NCI-H2107 treated with DMSO at 0.1 percent for 48 hours (cell line): ENCODE measurements at regions not wholly inside any gene's neighbourhood (a gene's known extent, or its start where the extent isn't known, plus 50 kb on each side); places are given as distances from the start of the nearest gene placed in this dataset.

Source experiments
- DNase-seq: peaks from one replicate; lab custom pipeline; 2025; ENCODE audit not compliant: unreplicated experiment; lab: John Stamatoyannopoulos, UW

DNA sequence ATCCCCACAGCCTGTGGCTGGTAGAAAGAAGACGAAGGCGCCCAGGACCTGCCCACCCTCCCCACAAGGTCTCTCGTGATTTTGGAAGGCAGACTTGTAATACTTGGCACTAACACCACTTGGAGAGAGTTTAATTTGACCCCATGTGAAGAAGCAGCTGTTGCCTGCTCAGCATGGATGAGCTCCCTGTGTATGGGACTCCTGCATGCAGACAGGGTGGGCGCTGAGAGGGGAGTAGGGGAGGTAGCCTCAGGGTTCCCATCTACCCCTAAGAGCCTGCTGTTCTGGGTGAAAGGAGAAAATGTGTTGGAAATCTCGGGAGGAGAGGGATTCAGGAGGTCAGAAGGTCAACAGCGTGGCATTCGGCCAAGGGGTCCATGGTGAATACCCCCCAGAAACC, 625.9 kb downstream of the TBC1D22A start:
- DNase-seq = no peak

DNA sequence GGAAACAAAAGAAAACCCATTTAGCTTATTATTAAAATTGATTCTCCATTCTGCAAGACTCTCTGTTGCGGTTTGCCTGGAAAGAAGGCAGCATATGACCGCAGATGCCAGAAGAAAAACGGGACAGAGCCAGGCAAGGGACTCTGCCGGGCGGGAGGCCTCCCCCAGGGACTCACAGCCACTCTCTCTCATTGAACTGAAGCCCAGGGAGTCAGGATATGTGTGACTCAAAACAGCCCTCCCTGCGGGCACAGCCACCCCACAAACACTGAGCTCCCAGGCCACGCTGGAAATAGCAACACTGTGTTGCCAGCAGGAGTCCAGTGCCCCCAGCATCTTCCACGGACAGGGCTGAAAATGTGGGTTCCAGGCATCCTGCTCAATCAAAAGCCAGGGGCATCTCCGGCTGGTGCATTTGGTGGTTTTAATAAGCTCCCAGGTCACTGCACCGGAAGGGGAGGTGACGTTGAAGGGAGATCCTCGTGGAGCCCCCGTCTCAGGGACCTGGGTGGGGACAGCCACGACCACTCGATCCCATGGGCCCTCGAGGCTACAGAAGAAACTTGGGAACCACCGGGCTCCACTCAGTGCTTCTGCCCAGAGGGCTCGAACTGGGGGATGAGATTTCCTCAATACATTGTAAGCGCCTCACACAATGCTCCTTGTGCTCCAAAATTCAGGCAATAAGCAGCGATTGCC, 624.5 kb downstream of the TBC1D22A start:
- no peak for DNase-seq

DNA sequence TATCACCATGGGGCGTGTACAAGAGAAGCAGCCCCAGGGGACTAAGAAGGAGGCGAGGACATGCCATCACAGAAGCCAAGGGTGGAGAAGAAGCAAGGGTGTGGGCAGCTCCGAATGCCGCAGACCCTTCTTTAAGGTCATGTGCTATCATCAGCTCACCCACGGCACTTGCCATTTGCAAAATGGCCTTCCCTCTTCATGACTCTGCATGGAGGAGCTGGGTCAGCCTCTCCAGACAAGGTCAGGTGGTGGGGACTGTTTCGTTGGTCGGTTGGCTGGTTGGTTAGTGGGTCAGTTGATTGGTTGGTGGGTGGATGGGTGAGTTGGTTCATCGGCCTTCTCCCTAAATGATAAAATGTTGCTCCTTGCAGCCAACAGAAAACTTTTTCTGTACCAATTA, 622.5 kb downstream of the TBC1D22A start:
- DNase-seq = no peak

GRCh38 chr22:47382164-47382890, 619.9 kb downstream of the TBC1D22A start:
- DNase-seq = no peak

GRCh38 chr22:47381240-47381639, 618.8 kb downstream of the TBC1D22A start:
- no peak for DNase-seq

- no peak for DNase-seq
Observed at GRCh38 chr22:47380692-47381091, 618.2 kb downstream of the TBC1D22A start.

DNA sequence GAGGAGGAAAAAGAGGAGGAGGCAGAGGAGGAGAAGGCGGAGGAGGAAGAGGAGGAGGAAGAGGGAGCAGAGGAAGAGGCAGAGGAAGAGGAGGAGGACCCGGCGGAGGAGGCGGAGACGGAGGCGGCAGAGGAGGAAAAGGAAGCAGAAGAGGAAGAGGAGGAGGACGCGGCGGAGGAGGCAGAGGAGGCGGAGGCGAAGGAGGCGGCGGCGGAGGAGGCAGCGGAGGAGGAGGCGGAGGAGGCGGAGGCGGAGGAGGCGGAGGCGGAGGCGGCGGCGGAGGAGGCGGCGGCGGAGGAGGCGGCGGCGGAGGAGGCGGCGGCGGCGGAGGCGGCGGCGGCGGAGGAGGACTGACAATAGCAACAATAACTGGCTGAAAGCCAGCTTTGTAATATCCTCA, 616.6 kb downstream of the TBC1D22A start:
- DNase-seq = no peak

DNA sequence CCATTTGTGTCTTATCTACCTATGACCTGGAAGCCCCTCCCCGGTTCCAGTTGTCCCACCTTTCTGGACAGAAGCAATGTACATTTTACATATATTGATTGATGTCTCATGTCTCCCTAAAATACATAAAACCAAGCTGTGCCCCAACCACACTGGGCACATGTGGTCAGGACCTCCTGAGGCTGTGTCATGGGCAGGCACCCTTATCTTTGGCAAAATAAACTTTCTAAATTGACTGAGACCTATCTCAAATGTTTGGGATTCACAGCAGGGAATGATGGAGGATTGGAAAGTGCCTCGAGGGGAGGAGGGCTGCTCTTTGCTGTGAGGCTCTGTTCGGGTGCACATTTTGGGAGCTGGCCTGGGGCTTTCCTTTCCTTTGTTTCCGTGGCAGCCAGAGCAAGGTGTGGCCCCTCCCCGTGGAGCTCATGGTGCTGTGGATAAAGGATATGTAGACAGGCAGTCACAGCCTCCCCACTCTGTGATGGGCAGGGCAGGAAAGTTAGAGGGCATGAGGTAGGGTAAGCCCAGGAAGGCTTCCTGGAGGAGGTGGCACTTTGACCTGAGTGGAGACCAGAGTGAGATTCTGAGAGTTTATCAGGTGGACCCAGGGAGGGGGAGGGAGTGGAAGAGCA, 615.6 kb downstream of the TBC1D22A start:
- no peak for DNase-seq

DNA sequence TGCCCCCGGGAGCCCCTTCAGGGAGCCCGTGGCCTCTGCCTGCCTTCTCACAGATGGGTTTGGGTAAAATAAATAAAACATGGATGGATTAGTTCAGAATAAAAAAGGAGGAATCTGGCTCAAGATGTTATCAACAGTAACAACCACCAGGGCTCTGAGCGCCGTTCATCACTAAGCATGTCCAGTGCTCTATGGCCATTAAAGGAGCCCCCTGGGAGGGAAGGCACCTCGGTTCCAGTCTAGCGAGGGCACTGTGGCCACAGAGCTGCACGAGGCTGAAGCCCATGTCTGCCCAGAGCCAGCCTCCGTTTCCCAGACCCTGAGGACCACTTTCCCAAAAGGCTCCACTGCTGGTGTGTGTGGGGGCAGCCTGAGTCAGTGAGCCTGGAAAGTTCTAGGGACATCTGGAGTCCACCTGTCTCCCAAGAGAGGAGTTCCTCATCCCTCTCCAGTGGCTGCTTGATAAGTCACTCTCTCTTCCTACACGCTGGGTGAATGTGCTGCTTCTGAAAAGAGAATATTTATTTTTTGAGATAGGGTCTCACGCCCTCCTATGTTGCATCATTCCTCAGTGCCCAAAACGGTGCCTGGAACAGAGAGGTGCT, 614.6 kb downstream of the TBC1D22A start:
- no peak for DNase-seq

- DNase-seq = no peak
Observed at GRCh38 chr22:47376322-47376700, 613.9 kb downstream of the TBC1D22A start.

DNA sequence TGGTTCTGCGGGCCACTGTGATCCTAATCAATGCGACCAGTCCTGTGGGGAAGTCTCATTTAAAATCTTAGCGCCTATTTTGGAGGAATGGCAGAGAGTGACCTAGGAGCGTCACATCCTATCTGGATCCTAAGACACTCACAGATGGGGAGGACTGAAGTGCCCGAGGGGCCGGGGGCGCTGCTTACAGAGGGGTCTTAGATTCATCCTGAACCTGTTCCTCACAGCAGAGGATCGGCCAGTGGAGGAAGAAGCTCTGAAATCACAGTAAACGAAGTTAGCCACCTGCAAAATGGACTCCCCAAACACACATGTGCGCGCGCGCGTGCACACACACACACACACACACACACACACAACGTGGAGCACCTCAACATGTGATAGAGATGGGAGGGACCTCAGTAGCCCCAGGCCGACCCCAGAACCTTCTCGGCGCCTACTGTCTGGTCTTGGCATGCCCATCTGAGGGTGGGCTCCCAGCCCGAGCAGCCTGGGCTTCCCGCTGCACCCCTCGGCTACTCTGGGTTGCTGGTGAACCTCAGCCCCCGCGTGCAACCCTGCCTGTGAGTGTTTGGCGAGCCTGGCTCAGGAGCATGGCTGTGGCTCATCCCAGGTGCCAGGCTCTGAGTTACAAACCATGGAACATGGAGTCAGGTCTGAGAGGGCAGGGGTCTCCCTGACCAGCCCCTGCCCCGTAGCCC, 613.3 kb downstream of the TBC1D22A start:
- DNase-seq = no peak

DNA sequence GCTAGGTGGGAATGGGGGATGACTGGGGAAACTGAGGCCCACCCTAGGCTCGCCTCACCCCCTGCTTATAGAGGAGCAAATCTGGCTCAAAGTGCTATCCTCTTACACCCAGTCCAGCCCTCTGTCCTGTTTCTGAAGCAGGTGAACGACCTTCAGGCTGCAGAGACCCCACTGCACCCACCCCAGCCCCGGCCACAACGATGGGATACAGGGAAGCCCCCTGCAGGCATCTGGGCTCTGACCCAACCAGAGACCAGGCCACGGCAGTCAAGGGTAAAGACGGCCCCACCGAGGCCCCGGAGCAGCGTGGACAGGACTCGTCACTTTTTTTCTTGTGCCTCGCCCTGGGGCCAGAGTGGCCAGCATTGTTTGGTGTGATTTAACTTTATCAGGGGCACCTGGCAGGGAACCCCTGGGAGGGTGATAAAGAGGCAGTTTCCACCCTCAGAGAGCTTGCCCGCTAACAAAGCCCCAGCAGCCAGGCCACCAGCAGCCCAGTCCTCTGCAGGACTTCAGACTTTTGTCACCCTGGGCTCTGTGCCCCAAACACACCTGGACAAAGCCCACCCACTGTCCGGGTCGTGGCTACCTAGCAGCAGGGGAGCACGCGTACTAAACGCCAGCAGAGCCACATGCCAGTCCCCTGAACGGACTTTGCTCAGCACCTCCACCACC, 612.6 kb downstream of the TBC1D22A start:
- DNase-seq = no peak

DNA sequence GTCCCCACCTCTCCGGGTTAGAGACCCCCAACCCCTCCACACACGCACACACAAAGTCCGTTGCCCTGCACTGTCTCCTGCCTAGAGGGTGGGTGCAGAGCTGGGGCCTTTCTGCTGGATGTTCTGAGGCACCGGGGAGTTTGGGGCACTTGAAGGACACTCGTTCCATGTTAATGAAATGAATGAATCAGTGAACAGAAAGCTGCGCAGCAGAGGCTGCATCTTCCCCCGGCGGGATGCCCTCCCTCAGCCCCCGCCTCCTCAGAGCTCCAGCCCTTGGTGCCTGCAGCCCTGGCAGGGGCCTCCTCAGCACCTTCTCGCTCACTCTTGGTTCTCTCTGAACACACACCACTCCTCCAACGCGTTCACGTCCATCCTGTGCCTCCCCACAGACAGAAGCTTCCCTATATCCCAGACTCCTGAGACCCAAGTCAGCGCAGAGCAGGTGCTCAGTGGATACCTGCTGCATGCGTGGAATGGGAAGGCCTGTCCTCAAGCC, 611.9 kb downstream of the TBC1D22A start:
- DNase-seq = no peak

- DNase-seq = no peak
Observed at GRCh38 chr22:47373648-47374272, 611.3 kb downstream of the TBC1D22A start.

- DNase-seq = no peak
Observed at GRCh38 chr22:47372596-47373385, 610.3 kb downstream of the TBC1D22A start.

GRCh38 chr22:47372111-47372581, 609.7 kb downstream of the TBC1D22A start:
- DNase-seq = no peak

DNA sequence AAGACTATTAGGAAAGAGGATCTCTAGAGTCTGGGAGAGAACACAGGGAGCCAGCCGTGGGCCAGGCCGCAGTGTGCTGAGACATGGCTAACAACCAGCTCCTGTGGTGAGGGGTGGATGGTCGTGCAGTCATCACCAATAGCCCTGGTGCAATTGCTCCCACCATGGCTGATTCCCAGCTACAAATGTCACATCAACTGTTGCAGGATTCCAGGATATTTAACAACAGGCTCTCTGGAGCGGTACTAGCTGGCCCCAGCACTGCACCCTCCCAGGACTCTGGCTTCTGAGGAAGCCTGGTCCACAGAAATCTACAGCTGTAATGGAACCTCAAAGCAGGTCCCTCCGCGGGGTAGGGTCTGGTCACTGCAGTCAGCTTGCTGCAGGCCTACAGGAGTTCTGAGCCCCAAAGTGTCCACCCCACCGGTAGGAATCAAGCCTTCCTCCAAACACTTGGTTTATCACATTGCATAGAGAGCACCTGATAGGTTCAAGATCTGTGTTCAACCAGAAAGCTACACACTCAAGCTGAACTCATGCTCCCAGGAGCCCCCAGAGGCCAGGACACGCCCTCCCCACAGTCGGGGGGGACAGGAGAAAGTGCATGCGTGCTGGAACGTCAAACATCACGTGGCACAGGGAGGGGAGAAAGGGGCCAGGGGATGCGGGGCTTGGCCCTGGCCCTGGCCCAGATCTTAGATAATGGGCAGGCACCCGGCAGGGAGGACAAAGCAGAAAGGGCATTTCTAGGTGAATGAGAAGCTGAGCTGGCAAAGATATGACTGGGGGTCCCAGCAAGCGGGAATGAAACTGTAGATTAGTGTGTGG, 609.0 kb downstream of the TBC1D22A start:
- no peak for DNase-seq
